ENCODE measurements at regions not wholly inside any gene's neighbourhood (a gene's known extent, or its start where the extent isn't known, plus 50 kb on each side); places are given as distances from the start of the nearest gene placed in this dataset.

DNA sequence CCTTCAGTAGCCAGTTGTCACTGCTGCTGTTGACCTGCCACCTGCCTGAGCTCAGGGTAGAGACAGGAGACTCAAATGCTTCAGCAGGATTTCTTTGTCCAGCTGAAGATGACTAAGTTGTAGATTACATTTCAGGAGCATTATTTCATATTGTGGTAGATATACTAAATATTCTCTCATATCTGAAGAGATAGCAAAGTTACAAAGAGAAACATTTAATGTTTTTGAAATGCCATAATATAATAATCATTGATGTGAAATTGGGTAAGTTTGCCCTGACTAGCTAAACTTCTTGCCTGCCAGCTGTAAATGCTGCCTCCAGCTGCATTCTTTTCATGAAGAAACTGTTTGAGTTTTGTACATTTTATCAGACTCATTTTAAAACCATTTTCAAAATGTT, 247.6 kb upstream of the CNKSR2 start:
- no peak for DNase-seq (ENCODE audit: low spot score)
- intact Hi-C loops (cut with DNase I) = no loop called here

DNA sequence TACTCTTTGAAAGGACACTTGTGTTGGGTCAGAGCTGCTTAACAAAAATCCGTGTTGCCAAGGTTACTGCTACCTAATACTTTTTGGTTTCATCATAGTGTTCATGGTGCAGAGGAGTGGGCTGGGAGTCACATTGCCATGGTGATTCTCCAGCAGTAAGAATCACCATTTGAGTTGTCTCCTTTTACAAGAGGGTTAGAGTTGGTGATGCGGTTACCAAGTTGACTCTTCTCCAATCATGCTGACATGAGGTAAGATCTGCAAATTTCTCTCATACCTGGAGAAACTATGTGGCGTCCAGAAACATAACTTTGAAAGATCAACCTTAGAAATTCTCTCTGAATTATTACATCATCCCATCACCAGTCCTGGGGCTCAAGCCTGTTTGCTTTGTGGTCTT, 242.9 kb upstream of the CNKSR2 start:
- intact Hi-C loops (cut with DNase I) = no loop called here
- DNase-seq (ENCODE audit: low spot score) = no peak

DNA sequence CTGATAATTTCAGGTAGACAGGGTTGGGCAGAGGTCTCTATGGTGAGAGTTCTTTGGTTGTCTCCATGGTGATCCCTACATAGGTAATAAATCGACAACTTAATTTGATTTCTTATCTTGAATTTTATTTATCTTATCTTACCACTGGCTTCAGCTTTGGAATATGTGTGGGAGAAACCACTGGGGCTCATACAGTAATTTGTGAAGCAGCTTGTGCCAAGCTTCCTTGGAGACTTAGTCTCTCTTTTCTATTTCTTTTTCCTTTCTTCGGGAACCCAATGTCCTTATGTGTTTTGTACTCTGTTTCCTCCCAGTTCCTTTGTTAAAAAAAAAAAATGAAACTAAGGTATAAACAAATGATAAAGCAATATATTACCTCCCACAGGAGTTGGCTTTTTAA, 242.4 kb upstream of the CNKSR2 start:
- no peak for DNase-seq (ENCODE audit: low spot score)
- intact Hi-C loops (cut with DNase I) = no loop called here

DNA sequence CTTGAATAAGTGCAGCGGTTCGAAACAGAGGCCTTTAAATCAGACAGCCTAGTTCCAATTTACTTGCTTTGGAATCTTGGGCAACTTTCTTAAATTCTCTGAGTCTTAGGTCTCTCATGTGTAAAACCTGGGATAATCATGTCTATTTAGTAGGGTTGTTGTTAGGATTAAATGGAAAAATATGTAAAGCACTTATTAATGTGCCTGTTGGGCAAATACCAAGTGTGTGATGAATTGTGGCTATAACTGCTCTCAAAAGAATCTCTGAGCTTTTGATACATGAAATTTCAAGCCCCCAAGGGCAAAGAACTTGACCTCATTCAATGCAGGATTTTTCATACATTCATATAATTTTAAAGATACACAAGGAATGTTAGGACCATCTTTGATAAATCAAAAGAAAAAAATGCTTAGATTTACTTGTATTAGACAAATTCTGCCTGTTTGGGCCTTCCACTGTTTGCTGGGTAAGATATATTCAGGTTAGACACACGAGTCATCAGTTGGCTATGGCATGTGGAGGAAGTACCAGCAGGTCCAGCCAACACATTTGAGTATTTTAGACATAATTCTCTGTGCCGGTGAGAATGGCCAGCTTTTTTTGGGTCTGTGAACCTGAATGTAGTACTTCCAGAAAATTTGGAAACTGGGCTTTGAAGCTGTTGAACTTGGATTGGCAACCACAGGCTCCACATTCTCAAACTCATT, 241.4 kb upstream of the CNKSR2 start:
- no peak for DNase-seq (ENCODE audit: low spot score)
- intact Hi-C loops (cut with DNase I) = no loop called here

DNA sequence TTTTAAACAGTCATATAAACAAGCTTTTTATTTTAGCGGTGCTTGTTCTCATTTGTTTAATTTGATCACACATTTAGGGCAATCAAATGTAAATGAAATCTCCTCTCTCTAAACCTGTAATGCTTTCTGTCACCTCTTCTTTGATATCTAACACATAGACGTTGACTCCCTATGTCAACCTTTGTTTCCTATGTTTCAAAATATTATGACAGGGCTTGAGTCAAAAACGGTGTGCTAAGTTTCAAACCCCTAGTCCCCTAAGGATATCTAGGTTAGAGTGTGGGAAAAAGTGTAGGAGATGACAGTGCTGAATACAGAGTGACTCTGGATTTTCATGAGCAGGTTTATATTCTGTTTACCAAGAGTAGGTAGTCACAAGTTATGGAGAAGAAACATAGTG, 224.0 kb upstream of the CNKSR2 start:
- intact Hi-C loops (cut with DNase I) = no loop called here

DNA sequence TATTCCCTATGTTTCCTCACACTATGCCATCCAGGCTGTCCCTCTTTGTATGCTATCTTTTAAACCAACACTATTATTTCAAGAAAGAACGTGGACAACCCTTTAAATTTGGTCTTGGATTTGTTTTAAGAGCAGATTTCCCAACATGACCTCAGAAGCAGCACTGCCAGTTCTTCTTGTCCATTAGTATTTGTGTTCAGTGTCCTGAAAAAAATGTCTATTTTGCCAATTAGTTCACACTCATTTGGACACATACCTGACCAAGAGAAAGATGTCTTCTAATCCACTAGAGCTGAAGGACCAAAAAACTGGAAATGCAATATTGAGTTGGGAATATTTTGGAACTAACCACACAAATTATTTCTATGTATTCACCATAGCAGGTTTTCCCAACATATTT, 223.2 kb upstream of the CNKSR2 start:
- no peak for DNase-seq (ENCODE audit: low spot score)
- intact Hi-C loops (cut with DNase I) = no loop called here

More for the DNA sequence above, 224.0 kb upstream of the CNKSR2 start:
- no peak for DNase-seq (ENCODE audit: low spot score)

DNA sequence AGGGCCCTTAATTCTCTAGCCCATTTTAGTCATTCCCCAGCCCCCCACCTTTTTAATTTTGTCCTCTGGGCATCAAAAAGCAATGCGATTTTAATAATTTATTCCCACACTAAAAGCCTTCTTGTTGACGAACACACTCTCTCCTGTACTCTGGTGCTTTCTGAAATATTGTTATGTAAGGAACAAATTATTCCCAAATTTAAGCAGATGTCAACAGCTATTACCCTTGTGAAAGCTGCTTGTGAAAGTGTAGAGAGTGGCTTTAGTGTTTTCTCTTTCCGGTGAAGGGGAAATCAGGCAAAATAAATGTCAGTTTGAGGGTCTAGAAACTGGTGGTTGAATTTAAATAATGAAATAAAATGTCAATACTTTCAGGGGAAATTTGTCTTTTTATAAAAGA, 221.2 kb upstream of the CNKSR2 start:
- intact Hi-C loops (cut with DNase I) = no loop called here
- no peak for DNase-seq (ENCODE audit: low spot score)

DNA sequence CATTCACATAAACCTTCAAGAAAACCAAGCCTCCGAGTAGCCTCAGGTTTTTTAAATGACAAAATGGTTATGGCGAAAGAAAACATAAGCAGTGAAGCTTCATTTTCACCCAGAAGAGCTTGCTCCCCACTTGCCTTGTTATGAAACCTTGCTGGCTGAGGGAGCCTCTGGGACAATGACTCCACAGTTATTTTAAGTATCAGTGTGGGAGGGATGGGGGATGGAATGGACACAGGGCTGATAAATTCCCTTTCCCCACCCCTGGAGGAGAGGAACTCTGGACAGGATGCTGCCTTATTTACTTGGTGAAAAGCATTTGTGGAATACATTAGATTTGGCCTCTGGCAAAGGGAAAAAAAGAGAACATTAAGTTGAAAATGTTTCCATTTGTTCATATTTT, 220.7 kb upstream of the CNKSR2 start:
- intact Hi-C loops (cut with DNase I) = no loop called here
- DNase-seq (ENCODE audit: low spot score) = no peak

DNA sequence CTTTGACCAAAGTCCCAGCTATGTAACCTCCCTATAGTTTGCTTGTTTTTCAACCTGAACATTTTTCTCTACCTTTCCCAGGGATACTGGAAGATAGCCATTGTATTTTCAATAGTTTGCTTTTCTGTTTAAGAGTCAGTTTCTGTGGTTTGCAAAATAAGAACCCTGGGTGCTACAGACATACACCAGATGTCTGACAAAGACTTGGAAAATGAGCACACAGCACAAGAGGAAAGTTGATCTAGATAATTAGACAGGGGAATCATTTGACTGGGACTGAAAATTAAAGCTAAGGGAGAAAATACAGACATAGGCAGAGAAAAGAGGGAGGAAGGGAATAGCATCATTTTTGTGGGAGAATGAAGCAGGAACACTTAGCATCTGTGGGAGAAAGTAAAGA, 218.3 kb upstream of the CNKSR2 start:
- DNase-seq (ENCODE audit: low spot score) = no peak
- intact Hi-C loops (cut with DNase I) = no loop called here

DNA sequence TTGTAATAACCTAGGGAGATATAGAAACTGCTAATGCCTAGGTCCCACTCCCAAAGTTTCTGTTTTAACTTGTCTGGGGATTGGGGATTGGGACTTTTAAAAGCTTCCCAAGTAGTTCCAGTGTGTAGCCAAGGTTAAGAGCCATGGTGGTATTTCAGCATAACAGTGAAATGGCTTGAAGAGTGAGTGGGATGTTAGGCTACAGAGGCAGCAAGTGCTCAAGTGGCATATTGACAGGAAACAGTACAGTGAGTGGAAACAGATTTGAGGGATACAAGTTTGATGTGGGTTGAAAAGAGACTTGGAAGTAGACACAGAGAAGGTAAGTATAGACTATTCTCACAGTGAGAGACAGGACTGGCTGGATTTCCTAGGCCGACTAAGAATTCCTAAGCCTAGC, 217.6 kb upstream of the CNKSR2 start:
- DNase-seq (ENCODE audit: low spot score) = no peak
- intact Hi-C loops (cut with DNase I) = no loop called here

DNA sequence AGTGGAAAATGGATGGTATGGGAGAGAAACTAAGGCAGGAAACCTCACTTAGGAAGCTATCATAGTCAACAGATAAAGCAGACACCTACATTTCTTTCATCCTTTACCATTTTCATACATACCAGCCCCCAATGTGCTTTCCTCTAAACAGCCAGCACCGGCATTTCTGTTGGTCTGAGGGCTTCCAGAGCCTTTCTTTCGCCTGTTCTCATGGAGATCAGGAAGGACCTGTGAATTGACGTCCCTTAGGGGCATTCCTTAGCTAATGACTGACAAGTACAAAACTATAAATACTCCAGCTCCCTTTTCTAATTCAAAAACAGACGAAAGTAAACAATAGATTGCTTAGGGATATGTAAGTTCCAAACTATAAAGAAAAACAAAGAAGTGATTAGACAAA, 215.5 kb upstream of the CNKSR2 start:
- DNase-seq (ENCODE audit: low spot score) = no peak
- intact Hi-C loops (cut with DNase I) = no loop called here

DNA sequence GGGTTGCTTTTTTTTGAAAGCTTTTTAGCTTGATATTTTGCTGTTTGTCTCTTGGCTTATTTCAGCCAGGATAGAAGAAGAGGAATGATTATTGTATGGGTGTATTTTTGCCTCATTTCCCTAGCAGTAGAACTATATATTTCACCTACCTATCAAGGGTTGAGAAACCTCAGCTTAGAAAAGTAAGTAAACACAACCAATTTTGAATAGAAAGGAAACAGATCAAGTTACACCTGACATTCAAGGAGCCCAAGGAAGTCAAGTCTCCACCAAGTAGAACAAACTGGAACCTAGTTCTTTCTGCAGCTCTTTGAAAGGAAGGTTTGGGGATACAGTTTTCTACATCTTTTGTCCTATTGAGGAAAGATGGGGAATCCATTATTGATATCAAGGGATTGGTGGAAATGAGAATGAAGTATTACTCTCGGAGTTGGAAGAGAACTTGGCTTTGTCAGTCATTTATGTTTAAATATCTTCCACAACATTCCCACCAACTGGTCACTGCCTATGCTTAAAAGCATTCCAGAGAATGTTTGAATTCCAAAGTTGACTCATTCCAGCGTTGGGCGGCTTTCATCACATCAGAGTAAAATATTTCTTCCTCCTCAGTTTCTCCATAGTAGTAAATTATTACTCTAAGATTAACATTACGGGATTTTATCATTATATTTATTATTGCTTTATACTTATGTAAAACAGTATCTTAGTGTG, 207.8 kb upstream of the CNKSR2 start:
- no peak for DNase-seq (ENCODE audit: low spot score)
- intact Hi-C loops (cut with DNase I) = no loop called here

DNA sequence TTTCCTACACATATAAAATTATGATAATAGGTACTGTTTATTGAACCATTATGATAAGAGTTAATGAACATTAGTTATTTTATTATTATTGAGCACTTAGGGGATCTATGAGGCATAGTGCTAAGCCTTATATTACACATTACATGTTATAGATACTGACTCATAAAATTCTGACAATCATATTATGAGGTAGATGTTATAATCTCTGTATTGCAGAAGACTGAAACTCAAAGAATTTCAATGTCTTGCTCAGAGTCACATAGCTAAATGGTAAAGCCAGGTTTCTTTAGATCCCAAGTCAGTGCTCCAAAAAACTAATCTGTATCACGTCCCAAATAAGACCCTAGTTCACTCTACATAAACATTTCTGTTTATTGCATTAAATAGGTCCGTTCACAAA, 207.2 kb upstream of the CNKSR2 start:
- intact Hi-C loops (cut with DNase I) = no loop called here

DNA sequence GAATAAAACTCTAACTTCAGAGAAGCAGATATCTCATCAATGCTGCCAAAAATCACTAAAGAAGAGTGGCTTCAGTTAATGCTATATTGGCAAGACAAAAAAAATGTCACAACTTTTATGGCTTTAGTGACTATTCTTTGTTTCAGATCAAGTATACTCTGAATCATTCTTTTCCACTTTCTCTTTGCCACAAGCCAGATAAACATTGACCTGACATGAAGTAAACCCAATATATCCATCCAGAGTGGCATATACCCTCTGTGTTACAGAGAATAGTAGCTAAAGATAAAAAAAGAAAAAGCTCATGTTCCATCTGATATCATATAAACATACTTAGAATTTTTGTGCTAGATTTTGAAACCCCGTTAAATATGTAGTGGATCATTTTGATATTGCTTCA, 206.7 kb upstream of the CNKSR2 start:
- DNase-seq (ENCODE audit: low spot score) = no peak
- intact Hi-C loops (cut with DNase I) = no loop called here

More for the DNA sequence above, 207.2 kb upstream of the CNKSR2 start:
- DNase-seq (ENCODE audit: low spot score) = no peak

DNA sequence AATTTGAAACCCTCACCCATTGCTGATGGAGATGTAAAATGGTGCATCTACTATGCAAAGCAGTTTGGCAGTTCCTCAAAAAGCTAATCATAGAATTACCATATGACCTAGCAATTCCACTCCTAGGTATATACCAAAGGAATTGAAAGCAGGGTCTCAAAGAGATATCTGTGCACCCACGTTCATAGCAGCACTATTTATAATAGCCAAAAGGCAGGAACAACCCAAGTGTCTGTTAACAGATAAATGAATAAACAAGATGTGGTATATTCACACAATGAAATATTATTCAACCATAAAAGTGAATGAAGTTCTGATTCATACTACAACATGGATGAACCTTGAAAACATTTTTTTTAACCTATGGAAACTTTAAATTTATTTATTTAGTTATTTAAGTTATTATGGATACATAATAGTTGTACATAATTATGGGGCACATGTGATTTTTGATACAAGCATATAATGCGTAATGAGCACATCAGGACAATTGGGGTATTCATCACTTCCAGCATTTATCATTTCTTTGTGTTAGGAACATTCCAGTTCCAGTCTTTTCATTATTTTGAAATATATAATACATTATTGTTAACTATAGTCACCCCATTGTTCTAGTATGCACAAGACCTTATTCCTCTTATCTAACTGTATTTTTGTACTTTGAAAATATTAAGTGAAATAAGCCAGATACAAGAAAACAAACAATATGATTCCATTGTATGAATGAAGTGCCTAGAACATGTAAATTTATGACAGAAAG, 205.6 kb upstream of the CNKSR2 start:
- intact Hi-C loops (cut with DNase I) = no loop called here

DNA sequence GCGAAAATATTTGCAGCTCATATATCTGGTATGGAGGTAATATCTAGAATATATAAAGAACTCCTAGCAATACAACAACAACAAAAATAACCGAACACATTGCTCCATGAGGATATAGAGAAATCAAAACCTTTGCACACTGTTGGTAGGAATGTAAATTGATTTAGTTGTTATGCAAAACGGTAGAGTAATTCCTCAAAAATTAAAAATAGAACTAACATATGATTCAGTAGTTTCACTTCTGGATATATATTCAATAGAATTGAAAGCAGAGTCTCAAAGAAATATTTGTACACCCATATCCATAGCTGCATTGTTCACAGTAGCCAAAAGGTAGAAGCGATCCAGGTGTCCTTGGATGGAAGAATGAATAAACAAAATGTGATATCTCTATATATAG, 203.0 kb upstream of the CNKSR2 start:
- intact Hi-C loops (cut with DNase I) = no loop called here

More for the DNA sequence above, 205.6 kb upstream of the CNKSR2 start:
- no peak for DNase-seq (ENCODE audit: low spot score)

DNA sequence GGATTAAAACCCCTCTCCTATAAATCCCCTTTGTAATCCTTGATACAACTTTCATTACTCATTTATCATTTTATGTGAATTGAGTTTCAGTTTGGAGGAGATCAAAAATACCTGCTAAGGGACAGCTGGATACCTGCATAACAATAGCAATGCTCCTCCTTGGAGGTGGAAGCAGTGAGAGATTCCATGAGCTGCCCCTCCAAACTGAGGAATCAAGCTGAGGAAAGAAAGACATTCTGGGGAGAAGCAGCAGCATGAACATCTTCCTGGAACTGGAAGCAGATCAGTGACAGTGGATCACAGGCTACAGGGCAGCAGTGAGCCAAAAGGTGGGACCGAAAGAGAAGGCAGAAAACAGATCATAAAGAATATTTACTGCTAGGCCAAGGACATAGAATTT, 199.8 kb upstream of the CNKSR2 start:
- intact Hi-C loops (cut with DNase I) = no loop called here

More for the DNA sequence above, 203.0 kb upstream of the CNKSR2 start:
- DNase-seq (ENCODE audit: low spot score) = no peak

DNA sequence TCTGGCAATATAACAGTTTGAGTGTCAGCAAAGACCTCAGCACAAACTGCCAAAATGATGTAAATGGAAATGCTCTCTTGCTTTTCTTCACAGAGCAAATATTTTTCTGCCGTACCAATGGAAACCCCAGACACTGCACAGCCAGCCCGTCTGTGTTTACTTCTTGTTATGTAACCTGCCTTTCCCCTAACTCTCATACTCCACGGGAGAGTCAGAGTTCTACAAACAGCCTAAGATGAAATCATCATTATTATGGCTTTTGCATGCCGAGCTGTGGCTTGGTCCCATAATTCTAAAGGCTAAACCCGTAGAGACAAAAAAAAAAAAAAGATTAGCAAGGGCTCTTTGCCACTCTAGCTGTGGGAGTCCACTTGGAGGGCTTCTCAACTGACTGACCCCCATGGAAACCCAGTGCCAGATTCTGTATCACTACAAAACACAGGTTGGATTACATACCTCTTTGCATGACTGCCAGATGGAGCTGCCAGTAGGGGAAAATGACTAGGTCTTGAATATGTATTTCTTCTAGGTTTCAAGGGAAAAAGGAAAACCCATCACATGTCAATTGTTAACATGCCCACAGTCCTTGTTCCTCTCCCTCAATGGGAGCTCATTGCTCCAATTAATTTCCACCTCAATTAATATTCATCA, 197.2 kb upstream of the CNKSR2 start:
- intact Hi-C loops (cut with DNase I) = no loop called here
- no peak for DNase-seq (ENCODE audit: low spot score)

More for the DNA sequence above, 199.8 kb upstream of the CNKSR2 start:
- no peak for DNase-seq (ENCODE audit: low spot score)

DNA sequence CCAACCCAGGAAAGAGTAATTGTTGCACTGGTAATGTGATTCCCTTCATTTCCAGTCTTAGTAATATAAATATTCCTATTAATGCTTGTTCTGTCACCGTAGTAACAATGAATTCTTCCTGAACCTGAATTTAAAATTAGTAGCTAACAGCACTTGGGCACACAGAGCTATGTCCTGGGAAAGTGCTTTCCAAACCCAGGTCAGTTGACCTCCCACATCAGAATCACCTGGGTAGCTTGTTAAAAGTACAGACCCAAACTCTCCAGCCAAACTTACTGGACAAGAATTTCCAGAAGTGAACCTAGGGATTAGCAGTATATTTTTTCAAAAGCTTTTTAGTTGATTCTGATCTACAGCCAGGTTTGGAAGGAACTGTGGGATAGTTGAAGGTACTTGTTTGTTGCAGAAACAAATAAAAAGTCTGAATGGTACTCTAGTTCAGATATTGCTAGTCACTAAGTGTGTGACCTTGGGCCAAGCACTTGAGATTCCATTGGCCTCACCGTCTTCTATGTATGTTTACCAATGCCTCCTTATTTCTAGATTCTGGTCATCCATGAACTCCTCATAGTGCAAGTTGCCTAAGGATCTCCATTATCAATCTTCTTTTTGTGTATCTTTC, 192.9 kb upstream of the CNKSR2 start:
- DNase-seq (ENCODE audit: low spot score) = no peak
- intact Hi-C loops (cut with DNase I) = no loop called here

DNA sequence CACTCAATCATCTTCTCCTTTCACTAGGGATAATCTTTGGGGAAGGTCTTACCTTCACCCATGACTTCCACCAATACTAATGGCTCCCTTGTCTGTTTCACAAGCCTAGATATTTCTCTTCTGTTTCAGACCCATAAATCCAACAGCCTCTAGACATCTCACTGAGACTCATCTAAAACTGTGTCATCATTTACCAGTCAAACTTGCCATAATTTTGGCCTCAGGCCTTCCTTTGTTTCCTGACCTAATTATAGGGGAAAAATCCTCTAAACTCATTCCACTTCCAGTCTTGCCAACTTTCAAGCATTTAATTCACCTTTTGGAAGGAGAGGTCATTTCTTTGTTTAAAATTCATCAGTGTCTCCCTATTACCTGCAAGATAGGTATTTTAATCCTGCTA, 181.0 kb upstream of the CNKSR2 start:
- intact Hi-C loops (cut with DNase I) = no loop called here
- DNase-seq (ENCODE audit: low spot score) = no peak
